NCI-H774 (cell line): ENCODE measurements at regions not wholly inside any gene's neighbourhood (a gene's known extent, or its start where the extent isn't known, plus 50 kb on each side); places are given as distances from the start of the nearest gene placed in this dataset.

Experiments used
- DNase-seq: peaks from one replicate; lab custom pipeline; 2025; lab: John Stamatoyannopoulos, UW

DNA sequence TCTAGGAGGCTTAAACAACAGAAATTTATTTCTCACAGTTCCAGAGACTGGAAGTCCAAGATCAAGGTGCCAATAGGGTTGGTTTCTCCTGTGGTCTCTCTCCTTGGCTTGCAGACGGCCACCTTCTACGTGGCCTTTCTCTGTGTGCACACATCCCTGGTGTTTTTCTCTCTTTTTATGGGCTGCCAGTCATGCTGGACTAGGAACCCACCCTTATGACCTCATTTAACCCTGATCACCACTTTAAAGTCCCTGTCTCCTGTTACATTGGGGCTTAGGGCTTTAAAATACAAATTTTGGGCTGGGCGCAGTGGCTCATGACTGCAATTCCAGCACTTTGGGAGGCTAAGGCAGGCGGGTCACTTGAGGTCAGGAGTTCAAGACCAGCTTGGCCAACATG lies 157.1 kb downstream of the TLE1 start:
- DNase-seq: no peak

DNA sequence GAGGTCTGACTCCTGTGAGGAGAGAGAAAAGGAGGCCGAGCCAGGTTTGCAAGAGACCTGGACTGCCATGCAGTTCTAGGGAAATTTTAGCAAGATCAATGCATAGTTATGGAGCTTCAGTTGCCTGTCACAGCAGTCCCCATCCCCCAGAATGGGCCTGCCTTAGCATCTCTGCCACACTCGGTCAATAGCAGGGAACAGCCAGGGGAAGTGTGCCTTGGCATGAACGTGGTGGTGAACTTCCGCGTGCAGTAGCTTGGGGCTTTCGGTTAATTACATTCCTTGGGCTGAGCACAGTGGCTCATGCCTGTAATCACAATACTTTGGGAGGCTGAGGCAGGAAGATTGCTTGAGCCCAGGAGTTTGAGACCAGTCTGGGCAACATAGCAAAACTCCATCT lies 157.8 kb downstream of the TLE1 start:
- DNase-seq: no peak

GRCh38 chr9:81530846-81531245 lies 158.5 kb downstream of the TLE1 start:
- no peak for DNase-seq

DNA sequence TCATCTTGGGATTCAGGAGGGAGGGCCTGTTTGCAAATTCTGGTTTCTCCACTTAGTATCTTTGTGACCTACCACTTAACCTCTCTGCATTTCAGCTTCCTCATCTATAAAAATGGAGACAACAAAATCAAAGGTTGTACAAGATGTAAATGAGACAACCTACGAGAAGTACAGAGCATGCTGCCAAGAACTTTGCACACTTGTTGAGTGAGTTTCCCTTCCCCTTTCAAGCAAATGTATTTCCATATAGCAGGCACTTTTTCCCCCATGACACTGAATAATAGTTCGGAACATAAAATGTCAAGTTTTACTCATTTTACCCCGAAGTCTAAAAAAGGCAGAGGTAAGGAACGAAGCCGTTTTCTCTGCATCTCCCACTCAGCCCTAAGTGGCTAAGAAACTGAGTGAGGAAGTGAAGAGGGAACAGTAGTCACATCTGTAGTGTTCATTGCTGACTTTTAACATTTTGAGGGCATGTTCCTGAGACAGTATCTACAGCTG lies 159.0 kb downstream of the TLE1 start:
- no peak for DNase-seq

- DNase-seq: no peak
These were observed 159.7 kb downstream of the TLE1 start for GRCh38 chr9:81529556-81530193.

DNA sequence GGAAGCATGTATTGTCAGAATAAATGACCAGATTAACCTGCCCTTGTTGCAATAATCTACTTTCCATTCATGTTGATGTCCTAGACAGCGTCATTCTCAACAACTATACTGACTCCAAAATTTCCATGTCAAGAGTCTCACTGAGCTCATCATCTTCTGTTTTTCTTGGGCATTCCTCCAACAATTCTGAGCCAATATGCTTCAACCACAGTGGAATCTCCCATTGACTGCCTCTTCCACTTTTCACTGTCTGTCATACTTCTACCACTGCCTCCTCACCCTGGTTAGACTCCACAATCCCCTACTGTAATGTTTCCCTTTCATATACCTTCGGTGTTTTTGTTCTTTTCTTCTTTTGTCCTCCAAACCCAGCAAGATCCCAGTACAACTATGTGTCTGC lies 162.8 kb downstream of the TLE1 start:
- no peak for DNase-seq

GRCh38 chr9:81522716-81523551 lies 166.4 kb downstream of the TLE1 start:
- DNase-seq: peak; percentile 45

DNA sequence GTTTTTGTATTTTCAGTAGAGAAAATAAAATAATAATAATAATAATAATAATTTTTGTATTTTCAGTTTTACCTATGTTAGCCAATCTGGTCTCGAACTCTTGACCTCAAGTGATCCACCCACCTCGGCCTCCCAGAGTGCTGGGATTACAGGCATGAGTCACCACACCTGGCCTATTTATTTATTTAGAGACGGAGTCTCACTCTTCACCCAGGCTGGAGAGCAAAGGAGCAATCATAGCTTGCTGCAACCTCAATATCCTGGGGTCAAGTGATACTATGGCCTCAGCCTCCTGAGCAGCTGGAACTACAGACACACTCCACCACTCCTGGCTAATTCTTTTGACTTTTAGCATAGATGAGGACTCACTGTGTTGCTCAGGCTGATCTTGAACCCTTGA lies 167.5 kb downstream of the TLE1 start:
- DNase-seq: no peak

GRCh38 chr9:81519816-81520495 lies 169.4 kb downstream of the TLE1 start:
- DNase-seq: no peak

- DNase-seq: peak; percentile 94
These were observed 171.4 kb downstream of the TLE1 start for GRCh38 chr9:81517954-81518353.

DNA sequence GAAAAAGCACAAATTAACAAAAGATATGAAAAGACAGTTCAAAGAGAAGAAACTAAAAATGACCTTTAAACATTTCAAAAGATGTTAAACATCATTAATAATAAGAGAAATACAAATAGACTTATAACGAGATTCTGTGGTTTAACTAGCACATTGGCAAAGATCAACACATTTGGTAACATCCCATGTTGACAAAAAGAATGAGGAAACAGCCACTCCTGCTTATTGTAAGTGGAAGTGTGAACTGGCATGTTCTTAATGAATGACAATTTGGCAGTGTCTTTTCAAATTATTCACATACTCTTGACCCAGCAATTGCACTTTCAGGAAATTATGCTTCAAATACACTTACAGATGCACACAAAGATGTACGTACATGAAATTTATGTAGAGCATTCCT lies 176.3 kb downstream of the TLE1 start:
- no peak for DNase-seq

- DNase-seq: no peak
These were observed 176.7 kb downstream of the TLE1 start for GRCh38 chr9:81512641-81513040.

- DNase-seq: no peak
These were observed 180.9 kb downstream of the TLE1 start for GRCh38 chr9:81508476-81508875.

GRCh38 chr9:81506941-81507864 lies 182.1 kb downstream of the TLE1 start:
- no peak for DNase-seq

DNA sequence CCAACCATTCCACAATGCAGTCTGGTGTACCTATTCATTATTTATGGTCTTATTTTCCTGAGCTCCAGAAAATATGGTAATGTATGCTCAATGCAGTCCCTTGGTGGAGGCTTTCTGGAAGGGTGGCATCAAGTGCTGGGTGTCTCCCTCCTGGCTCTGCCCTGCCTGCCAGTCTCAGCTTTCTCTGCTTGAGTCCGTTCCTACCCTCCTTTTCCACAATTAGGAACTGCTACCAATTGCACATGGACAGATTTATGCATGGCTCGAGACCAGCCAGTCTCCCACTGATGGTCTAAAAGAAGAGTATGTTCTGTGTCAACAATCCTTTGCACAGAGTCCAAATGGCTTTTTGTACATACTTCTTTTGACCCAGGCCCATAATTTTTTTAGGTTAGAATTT lies 189.8 kb downstream of the TLE1 start:
- DNase-seq: no peak

GRCh38 chr9:81499021-81499454 lies 190.3 kb downstream of the TLE1 start:
- no peak for DNase-seq

GRCh38 chr9:81498576-81498975 lies 190.8 kb downstream of the TLE1 start:
- no peak for DNase-seq

DNA sequence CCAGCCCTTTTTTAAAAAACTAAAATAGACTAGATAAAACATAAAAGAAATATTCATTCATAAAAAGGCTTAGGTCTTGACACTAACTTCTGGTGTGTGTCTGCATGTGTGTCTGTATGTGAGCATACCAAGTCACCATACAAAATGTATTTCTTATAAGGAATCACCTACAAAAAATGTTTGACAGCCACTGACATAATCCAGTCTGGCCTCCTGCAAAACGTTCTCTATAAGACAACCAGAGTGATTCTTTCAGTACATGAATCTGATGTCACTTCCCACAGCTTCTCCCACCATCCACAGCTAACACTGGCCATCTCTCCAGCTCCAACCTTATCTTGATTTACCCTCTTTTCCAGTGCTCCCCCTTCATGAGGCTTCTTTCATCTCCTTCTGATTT lies 192.3 kb downstream of the TLE1 start:
- no peak for DNase-seq

DNA sequence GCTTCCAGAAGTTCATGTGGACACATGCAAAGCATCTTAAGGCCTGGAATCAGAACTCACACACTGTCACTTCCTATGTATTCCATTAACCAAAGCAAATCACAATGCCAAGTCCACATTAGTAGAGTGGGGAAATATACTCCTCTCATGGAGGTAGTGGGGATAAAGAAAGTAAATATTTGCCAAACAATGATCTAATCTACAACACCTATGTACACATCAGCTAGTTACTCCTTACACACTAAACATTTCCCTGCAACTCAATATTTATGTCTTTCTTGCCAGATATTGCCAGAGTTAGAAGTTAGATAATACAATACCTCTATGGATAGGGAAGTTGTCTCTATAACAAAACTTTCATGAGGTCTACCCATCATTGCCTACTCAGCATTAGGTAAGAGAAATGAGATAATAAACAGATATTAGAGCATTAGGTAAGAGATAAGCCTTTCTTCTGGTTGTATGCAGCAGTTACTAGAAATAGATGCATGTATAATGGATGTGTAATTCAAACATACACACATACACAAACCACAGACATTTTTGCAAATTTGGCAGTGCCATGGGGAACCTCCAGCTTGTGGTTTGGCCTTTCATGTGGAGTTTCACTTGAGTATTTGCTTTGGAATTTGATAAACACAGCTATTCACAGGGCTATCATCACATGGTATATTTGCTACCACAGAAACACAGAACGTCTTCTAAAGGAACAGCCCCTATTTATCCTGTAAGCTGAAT lies 196.5 kb downstream of the TLE1 start:
- no peak for DNase-seq

GRCh38 chr9:81490605-81491331 lies 198.6 kb downstream of the TLE1 start:
- DNase-seq: no peak
